ENCODE measurements at regions not wholly inside any gene's neighbourhood (a gene's known extent, or its start where the extent isn't known, plus 50 kb on each side); places are given as distances from the start of the nearest gene placed in this dataset.

DNA sequence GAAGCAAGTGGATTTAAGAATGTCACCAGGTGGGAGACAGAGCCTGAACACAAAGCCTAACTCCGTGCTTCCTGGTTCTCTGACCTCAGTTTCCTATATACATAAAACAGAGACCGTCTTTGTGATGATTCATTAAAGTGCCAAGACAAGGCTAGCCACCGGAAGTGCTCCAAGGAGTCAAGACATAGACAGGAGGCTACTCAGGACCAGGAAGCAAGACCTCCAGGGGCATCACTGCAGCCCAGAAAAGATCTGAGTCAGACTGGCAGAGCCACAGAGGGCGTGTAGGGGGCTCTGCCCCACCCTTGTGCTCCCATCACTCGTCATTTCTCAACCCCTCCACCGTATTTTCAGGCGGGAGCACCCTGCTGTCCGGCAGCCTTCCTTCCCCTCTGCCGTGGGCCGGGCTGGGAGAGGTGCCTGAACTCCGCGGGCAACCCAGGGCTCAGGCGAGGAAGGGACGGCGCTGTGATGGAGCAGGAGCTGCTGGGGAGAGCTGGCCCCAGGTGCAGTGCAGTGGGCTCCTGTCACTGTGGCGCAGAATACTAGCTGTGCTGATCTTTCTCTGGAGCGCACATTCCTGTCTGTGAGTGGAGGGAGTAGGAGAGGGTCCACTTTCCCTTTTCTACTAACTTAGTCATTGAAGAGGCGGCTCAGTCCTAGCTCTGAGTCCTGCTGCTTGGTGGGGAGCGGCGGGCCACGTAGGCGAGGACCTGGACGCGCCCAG lies 134.7 kb upstream of the GPR12 start:
- TF ChIP-seq POLR2A (IDR thresholded peaks at IDR 0.05): no peak
- TF ChIP-seq, protein P1, sequence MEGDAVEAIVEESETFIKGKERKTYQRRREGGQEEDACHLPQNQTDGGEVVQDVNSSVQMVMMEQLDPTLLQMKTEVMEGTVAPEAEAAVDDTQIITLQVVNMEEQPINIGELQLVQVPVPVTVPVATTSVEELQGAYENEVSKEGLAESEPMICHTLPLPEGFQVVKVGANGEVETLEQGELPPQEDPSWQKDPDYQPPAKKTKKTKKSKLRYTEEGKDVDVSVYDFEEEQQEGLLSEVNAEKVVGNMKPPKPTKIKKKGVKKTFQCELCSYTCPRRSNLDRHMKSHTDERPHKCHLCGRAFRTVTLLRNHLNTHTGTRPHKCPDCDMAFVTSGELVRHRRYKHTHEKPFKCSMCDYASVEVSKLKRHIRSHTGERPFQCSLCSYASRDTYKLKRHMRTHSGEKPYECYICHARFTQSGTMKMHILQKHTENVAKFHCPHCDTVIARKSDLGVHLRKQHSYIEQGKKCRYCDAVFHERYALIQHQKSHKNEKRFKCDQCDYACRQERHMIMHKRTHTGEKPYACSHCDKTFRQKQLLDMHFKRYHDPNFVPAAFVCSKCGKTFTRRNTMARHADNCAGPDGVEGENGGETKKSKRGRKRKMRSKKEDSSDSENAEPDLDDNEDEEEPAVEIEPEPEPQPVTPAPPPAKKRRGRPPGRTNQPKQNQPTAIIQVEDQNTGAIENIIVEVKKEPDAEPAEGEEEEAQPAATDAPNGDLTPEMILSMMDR (IDR thresholded peaks at IDR 0.05): no peak
